ENCODE measurements at regions not wholly inside any gene's neighbourhood (a gene's known extent, or its start where the extent isn't known, plus 50 kb on each side); places are given as distances from the start of the nearest gene placed in this dataset.
"Not testable (repeated sequence)": the region's sequence is repeated elsewhere in the genome, so short reads cannot be mapped to it uniquely, and the experiment has no call there.

DNA sequence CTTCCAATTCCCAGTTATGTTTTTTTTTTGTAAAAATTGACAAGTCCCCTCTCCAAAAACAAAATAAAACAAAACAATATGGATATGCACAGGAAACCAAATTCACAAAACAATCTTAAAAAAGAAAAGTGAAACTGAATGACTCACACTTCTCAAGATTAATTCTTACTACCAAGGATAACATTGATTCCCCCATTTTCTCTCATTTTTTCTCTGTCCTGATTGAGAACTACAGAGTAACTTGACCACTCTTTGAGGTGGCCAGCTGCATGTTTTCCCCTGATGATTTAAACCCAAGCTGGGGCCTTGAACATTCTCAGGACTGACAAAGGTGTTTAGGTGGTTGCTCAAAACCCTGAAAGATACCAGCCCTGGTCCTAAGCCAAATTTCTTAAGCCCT, 149.0 kb downstream of the AHSP start (continued):
- TF ChIP-seq, protein P1, sequence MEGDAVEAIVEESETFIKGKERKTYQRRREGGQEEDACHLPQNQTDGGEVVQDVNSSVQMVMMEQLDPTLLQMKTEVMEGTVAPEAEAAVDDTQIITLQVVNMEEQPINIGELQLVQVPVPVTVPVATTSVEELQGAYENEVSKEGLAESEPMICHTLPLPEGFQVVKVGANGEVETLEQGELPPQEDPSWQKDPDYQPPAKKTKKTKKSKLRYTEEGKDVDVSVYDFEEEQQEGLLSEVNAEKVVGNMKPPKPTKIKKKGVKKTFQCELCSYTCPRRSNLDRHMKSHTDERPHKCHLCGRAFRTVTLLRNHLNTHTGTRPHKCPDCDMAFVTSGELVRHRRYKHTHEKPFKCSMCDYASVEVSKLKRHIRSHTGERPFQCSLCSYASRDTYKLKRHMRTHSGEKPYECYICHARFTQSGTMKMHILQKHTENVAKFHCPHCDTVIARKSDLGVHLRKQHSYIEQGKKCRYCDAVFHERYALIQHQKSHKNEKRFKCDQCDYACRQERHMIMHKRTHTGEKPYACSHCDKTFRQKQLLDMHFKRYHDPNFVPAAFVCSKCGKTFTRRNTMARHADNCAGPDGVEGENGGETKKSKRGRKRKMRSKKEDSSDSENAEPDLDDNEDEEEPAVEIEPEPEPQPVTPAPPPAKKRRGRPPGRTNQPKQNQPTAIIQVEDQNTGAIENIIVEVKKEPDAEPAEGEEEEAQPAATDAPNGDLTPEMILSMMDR (IDR thresholded peaks at IDR 0.05) = no peak
- TF ChIP-seq RFX5 (IDR thresholded peaks at IDR 0.05; ENCODE audit: low read length) = no peak
- TF ChIP-seq, protein P2, sequence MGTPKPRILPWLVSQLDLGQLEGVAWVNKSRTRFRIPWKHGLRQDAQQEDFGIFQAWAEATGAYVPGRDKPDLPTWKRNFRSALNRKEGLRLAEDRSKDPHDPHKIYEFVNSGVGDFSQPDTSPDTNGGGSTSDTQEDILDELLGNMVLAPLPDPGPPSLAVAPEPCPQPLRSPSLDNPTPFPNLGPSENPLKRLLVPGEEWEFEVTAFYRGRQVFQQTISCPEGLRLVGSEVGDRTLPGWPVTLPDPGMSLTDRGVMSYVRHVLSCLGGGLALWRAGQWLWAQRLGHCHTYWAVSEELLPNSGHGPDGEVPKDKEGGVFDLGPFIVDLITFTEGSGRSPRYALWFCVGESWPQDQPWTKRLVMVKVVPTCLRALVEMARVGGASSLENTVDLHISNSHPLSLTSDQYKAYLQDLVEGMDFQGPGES (IDR thresholded peaks at IDR 0.05; ENCODE audit: low read depth, low read length) = no peak
- no peak for TF ChIP-seq CHD2 (IDR thresholded peaks at IDR 0.05; ENCODE audit: low read length, partially characterized antibody)
- no peak for TF ChIP-seq ELF1 (IDR thresholded peaks at IDR 0.05)
- TF ChIP-seq, protein P3, sequence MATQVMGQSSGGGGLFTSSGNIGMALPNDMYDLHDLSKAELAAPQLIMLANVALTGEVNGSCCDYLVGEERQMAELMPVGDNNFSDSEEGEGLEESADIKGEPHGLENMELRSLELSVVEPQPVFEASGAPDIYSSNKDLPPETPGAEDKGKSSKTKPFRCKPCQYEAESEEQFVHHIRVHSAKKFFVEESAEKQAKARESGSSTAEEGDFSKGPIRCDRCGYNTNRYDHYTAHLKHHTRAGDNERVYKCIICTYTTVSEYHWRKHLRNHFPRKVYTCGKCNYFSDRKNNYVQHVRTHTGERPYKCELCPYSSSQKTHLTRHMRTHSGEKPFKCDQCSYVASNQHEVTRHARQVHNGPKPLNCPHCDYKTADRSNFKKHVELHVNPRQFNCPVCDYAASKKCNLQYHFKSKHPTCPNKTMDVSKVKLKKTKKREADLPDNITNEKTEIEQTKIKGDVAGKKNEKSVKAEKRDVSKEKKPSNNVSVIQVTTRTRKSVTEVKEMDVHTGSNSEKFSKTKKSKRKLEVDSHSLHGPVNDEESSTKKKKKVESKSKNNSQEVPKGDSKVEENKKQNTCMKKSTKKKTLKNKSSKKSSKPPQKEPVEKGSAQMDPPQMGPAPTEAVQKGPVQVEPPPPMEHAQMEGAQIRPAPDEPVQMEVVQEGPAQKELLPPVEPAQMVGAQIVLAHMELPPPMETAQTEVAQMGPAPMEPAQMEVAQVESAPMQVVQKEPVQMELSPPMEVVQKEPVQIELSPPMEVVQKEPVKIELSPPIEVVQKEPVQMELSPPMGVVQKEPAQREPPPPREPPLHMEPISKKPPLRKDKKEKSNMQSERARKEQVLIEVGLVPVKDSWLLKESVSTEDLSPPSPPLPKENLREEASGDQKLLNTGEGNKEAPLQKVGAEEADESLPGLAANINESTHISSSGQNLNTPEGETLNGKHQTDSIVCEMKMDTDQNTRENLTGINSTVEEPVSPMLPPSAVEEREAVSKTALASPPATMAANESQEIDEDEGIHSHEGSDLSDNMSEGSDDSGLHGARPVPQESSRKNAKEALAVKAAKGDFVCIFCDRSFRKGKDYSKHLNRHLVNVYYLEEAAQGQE (IDR thresholded peaks at IDR 0.05; ENCODE audit: low read depth, low read length) = no peak
- TF ChIP-seq SMC3 (IDR thresholded peaks at IDR 0.05; ENCODE audit: low read depth, low read length) = no peak

DNA sequence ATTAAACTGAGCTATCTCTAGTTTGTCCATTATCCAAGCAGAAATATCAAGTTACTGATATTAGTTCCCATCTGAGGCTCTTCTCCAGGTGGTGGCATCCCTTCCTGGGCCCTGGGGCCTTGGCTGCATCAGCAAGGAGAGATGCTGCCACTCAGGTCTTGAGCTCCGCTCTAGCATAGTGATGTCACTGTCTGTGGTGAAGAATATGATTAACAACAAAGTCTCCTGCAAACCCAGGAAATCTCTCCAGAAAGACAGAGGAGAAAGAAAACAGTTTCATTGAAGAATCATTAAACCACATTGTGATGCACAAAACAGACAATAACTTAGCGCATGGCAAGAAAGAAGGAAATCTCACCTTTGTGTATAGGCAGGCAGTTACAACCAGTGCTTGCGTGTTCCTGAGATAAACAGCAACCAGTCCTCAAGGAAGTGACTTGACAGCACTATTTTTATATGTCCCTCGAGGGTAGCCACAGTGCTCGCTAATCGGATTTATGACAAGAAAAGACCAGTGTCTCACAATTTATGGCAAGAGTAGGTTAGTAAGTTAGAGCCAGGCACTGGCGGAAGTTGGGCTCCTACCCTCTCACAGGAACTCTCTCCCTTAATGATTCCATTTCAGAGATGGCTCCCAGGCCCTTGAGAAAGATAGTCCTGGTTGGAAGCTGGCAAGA, 151.1 kb downstream of the AHSP start:
- ChIA-PET CTCF (interaction anchor here (1.5 kb wide), 1 partner anchor 14 kb away, joined by 4 read pairs; no protein-coding TSS in a partner anchor), POLR2A (no interaction called here)
- no peak overlapping the region for H2AFZ ChIP-seq (ENCODE audit: low read depth)

DNA sequence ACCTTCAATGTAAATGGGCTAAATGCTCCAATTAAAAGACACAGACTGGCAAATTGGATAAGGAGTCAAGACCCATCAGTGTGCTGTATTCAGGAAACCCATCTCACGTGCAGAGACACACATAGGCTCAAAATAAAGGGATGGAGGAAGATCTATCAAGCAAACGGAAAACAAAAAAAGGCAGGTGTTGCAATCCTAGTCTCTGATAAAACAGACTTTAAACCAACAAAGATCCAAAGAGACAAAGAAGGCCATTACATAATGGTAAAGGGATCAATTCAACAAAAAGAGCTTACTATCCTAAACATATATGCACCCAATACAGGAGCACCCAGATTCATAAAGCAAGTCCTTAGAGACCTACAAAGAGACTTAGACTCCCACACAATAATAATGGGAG, 161.6 kb downstream of the AHSP start:
- H3K4me2 ChIP-seq; H3K79me2 ChIP-seq (ENCODE audit: insufficient read depth); H3K27ac ChIP-seq (ENCODE audit: low read depth in 2 of 2, low read length in 1 of 2); POLR2A ChIA-PET; H3K4me1 ChIP-seq (ENCODE audit: control insufficient read depth in 1 of 2, insufficient read depth in 2 of 2, low read depth in 1 of 2, low read length in 1 of 2); H3K4me3 ChIP-seq (ENCODE audit: low read depth in 2 of 2, low read length in 1 of 2); H3K36me3 ChIP-seq (replicated peaks in 1 of 2; ENCODE audit: control insufficient read depth in 1 of 2, insufficient read depth in 2 of 2, low read length in 1 of 2); H3K9ac ChIP-seq; DNase-seq; H3K9me3 ChIP-seq; CTCF ChIA-PET; H3K9me2 ChIP-seq; H4K20me1 ChIP-seq (ENCODE audit: insufficient read depth); H2AFZ ChIP-seq (ENCODE audit: low read depth); H3K27me3 ChIP-seq (ENCODE audit: insufficient read depth); H3F3A ChIP-seq (replicated peaks; ENCODE audit: insufficient read depth): not testable (repeated sequence)
- 2% methylated on average over 2 of the region's 2 CpGs for WGBS (ENCODE audit: low lambda C conversion rate)

More for the DNA sequence above, 151.1 kb downstream of the AHSP start:
- Histone ChIP-seq H3K4me3 (ENCODE audit: low read depth in 2 of 2, low read length in 1 of 2) (no peak overlapping the region), H3K79me2 (ENCODE audit: insufficient read depth) (no peaks in the 10 kb centered on the region), H3K4me2 (no peak overlapping the region), H3F3A (replicated peaks; ENCODE audit: insufficient read depth) (no peaks in the 10 kb centered on the region), H3K36me3 (replicated peaks in 1 of 2; ENCODE audit: control insufficient read depth in 1 of 2, insufficient read depth in 2 of 2, low read length in 1 of 2) (no peaks in the 10 kb centered on the region), H3K27ac (ENCODE audit: low read depth in 2 of 2, low read length in 1 of 2) (no peak overlapping the region), H4K20me1 (ENCODE audit: insufficient read depth) (no peaks in the 10 kb centered on the region), H3K27me3 (ENCODE audit: insufficient read depth) (peaks cover 14% of the 10 kb centered on the region; the same call in 1 of the 2 replicates), H3K4me1 (ENCODE audit: control insufficient read depth in 1 of 2, insufficient read depth in 2 of 2, low read depth in 1 of 2, low read length in 1 of 2) (no peaks in the 10 kb centered on the region), H3K9ac (no peak overlapping the region), H3K9me3 (no peaks in the 10 kb centered on the region), H3K9me2 (no peaks in the 10 kb centered on the region)
- TF ChIP-seq, protein P1 (IDR thresholded peaks at IDR 0.05) = no peak
- TF ChIP-seq TAF1 (IDR thresholded peaks at IDR 0.05; ENCODE audit: borderline replicate concordance, low read depth, low read length) = no peak
- TF ChIP-seq FOXJ3 (CRISPR knock-in tag; IDR thresholded peaks at IDR 0.05) = no peak
- TF ChIP-seq MXI1 (IDR thresholded peaks at IDR 0.05; ENCODE audit: low read depth, low read length) = no peak
- no peak for TF ChIP-seq JUND (IDR thresholded peaks at IDR 0.05)
- TF ChIP-seq GATA2 (CRISPR knock-in tag; IDR thresholded peaks at IDR 0.05) = no peak
- TF ChIP-seq SMC3 (IDR thresholded peaks at IDR 0.05; ENCODE audit: low read depth, low read length) = no peak
- TF ChIP-seq FOSL2 (IDR thresholded peaks at IDR 0.05; ENCODE audit: borderline replicate concordance, low read depth) = no peak
- no peak for TF ChIP-seq TCF12 (IDR thresholded peaks at IDR 0.05)
- no peak for TF ChIP-seq RCOR1 (IDR thresholded peaks at IDR 0.05; ENCODE audit: low read length)
- TF ChIP-seq NFIC (IDR thresholded peaks at IDR 0.05; ENCODE audit: borderline replicate concordance) = no peak
- TF ChIP-seq MEF2A (IDR thresholded peaks at IDR 0.05; ENCODE audit: borderline replicate concordance, low read depth) = no peak
- TF ChIP-seq TEAD4 (IDR thresholded peaks at IDR 0.05; ENCODE audit: borderline replicate concordance, insufficient read depth) = no peak
- no peak for TF ChIP-seq EZH2phosphoT487 (IDR thresholded peaks at IDR 0.05; ENCODE audit: borderline replicate concordance, low read depth)
- TF ChIP-seq RFX5 (IDR thresholded peaks at IDR 0.05; ENCODE audit: low read length) = no peak
- no peak for DNase-seq
- WGBS (ENCODE audit: low lambda C conversion rate) = 8% methylated on average over 7 of the region's 7 CpGs
